ENCODE measurements at regions not wholly inside any gene's neighbourhood (a gene's known extent, or its start where the extent isn't known, plus 50 kb on each side); places are given as distances from the start of the nearest gene placed in this dataset.

DNA sequence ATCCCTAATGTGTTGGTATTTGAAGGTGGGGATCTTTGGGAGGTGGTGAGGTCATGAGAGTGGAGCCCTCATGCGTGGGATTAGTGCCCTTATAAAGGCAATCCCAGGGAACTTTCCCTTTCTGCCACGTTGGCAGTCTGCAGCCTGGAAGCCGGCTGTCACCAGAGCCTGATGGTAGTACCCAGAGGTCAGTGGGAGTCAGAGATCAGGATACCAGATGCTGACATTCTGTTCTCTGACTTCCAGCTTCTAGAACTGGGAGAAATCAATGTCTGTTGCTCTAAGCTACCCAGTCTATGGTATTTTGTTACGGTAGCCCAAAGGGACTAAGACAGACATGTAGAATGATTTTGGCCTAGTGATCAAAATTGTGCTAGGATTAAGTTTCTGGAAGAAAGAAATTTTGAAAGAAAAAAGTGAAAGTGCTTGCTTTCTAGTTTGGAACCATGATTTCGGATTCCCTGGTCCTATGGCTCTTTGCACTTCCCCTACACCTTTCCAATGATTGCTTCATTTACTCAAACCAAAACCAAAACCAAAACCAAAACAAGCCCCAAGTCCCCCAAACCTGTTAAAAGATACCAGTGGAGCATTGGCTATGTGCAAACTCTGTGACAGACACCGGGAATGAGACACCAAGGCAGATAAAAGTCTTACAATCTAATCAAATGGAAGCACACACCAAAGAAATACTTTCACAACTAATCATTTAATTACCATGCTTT lies 173.7 kb upstream of the ZNF217 start:
- TF ChIP-seq EZH2 (IDR thresholded peaks at IDR 0.05) (no peak), POLR2AphosphoS5 (IDR thresholded peaks at IDR 0.05; ENCODE audit: borderline replicate concordance, low read depth, low read length) (no peak)

Data from SK-N-MC (cell line).